GM21619 (cell line): ENCODE measurements at regions not wholly inside any gene's neighbourhood (a gene's known extent, or its start where the extent isn't known, plus 50 kb on each side); places are given as distances from the start of the nearest gene placed in this dataset.
"Not testable (repeated sequence)": the region's sequence is repeated elsewhere in the genome, so short reads cannot be mapped to it uniquely, and the experiment has no call there.

ENCODE experiments used
- ATAC-seq: cut with Tn5 transposase; IDR thresholded peaks from one replicate; pipeline ENCODE4 v1.9.1; 2021; ENCODE audit not compliant: unreplicated experiment

- no peak for ATAC-seq
These were observed 452.1 kb upstream of the RASGRP1 start for GRCh38 chr15:39016706-39017105.

DNA sequence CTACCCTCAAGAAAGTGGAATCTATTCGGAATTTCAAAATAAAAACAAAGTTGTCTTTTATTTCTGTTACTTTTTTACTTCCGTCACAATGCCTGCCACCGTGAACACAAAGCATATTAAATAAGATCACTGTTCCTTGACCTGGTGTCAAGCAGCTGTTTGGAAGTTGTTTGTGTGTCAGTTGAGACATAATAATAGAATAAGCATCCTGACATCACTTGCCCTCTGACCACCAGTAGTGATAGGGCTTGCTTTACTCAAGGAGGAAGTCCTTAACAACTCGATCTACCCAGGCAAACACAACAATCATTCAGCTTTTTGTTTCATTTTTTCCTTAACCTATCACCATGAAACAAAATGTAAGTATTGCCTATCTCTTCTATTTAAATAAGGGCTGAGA is 454.4 kb upstream of the RASGRP1 start:
- no peak for ATAC-seq

DNA sequence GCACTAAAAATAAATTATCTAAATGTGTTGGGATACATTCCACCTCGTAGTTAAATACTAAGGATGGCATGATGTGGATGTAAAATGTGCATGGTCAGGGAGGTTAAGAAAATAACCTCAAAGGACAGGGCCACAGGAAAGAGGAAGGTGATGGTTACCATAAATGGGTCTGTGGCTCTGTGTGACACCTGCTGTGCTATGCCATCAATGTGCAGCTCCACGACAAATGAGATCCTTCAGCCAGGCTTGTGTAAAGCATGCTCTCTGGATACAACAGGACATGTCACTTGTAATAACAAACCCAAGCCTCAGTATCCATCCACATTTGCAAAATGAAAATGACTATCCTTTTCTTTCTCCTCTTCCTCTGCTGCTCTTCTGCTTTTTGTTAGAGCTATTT is 456.7 kb upstream of the RASGRP1 start:
- ATAC-seq, result no peak

GRCh38 chr15:39022532-39023305 is 458.1 kb upstream of the RASGRP1 start:
- ATAC-seq, result no peak

DNA sequence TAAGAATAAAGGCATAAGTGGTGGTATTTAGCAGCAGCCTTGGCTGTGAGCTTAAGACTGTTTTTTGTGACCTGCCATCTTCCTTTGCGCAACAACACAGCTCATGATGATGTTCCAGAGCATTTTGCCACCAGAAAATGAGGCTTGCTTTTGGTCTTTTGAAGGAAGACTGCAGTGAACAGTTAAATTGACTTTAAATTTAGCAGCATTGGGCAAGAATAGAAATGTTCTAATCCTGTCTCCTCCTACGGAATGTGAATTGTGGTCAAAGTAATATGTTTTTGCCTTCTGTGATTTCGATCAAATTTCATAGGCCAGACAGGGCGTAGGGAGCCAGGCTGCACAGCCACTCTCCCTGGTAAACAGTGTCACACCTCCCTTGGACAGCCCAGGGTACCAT is 460.7 kb upstream of the RASGRP1 start:
- ATAC-seq, result no peak

DNA sequence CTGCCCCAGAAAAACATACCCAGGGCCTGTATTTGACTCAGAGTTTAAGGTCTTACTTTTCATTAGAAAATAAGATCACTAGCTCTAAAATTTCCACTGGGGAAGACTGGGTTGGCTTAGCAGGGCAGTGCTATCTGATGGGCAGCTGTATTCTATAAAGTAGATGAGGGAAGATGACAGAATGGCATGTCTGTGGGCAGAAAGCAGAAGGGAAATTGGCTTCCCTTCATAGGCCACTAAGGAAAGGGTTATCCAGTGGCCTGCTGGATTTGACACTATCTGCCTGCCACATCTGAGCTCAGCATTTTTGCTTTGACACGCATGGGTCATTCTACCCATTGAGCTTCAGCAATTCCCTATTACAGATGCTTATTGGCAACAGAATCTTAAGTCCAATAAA is 461.3 kb upstream of the RASGRP1 start:
- no peak for ATAC-seq

DNA sequence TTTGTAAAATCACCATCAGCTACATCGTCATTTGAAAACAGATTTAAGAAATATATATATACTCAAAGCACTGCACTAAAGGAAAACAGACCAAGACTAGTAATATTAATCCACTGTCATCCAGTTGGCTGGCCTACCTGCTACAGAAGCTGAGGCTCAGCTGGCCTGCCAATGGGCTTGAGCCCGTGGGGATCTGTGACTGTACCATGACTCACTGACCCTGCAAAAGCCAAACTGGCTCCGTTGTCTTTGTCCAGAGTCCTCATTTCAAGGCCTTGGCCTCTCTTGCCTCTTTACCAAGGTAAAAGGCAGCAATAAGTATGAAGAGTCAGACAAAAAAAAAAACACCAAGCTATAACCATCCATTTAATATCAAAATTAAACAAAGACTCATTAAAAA is 463.5 kb upstream of the RASGRP1 start:
- ATAC-seq, result no peak

DNA sequence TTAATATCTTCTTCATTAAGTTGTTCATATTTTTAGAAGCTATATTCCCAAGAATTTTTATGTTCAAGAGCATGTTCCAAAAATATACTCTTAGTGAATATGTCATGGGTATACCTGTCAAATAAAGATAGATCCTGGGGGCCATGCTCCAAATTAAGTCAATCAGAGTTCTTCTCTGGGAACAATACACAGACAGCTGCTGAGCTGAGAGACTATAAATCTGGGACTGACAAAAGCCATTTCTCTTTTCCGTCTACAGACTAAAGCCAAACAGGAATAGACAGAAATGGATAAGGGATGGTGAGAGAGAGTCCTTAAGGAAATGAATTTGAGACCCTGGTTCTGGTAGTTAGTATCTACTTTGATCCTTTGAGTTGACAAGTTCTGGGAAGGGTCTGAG is 465.1 kb upstream of the RASGRP1 start:
- no peak for ATAC-seq

- ATAC-seq, result no peak
These were observed 465.9 kb upstream of the RASGRP1 start for GRCh38 chr15:39030291-39031070.

- no peak for ATAC-seq
These were observed 467.0 kb upstream of the RASGRP1 start for GRCh38 chr15:39031596-39031995.

DNA sequence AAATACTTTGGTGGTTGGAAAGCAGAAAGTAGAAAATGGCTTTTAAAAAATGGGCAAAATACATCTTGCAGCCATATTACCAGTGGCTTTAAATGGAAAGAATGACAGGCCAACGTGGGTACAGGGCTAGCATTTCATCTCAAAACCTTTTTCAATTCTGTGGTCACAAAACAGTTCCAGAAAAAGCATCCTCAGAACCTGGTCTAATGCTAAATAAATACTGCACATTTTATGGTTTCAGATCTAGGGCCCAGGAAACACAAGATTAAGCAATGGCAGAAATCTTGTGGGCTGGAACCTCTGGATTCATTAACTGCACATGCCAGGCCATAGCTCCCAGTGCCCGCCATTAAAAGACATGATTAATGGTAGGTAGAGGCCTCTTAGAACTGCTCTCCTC is 470.2 kb upstream of the RASGRP1 start:
- no peak for ATAC-seq

GRCh38 chr15:39037611-39038010 is 473.0 kb upstream of the RASGRP1 start:
- not testable (repeated sequence) for ATAC-seq

- ATAC-seq, result no peak
These were observed 476.2 kb upstream of the RASGRP1 start for GRCh38 chr15:39040861-39041260.

- no peak for ATAC-seq
These were observed 477.4 kb upstream of the RASGRP1 start for GRCh38 chr15:39041979-39042495.

DNA sequence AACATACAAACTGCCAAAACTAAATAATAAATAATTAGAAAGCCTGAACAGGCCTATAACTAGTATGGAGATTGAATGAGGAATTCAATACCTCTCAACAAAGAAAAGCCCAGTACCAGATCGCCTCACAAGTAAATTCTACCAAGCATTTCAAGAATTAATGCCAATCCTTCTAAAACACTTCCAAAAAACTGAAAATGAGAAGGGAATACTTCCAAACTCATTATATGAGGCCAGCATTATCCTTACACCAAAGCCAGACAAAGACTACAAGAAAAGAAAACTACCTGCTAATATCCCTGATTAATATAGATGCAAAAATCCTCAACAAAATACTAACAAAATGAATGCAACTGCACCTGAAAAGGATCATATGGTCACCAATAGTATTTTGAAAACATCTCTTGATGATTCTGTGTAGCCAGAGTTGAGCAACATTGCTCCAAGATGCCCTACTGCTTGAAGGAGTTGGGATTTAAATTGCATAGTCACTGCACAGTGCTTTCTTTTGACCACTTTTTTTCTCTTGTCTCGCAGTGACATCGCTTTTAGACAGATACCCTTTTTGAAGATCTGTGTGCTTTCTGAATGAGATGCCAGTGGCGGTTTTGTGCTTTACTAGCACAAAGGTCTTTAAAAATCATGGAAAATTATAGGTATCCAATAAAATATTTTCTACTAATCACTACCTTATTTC is 487.2 kb upstream of the RASGRP1 start:
- no peak for ATAC-seq

- no peak for ATAC-seq
These were observed 487.7 kb upstream of the RASGRP1 start for GRCh38 chr15:39052323-39052705.

GRCh38 chr15:39053480-39053879 is 488.9 kb upstream of the RASGRP1 start:
- ATAC-seq, result no peak

DNA sequence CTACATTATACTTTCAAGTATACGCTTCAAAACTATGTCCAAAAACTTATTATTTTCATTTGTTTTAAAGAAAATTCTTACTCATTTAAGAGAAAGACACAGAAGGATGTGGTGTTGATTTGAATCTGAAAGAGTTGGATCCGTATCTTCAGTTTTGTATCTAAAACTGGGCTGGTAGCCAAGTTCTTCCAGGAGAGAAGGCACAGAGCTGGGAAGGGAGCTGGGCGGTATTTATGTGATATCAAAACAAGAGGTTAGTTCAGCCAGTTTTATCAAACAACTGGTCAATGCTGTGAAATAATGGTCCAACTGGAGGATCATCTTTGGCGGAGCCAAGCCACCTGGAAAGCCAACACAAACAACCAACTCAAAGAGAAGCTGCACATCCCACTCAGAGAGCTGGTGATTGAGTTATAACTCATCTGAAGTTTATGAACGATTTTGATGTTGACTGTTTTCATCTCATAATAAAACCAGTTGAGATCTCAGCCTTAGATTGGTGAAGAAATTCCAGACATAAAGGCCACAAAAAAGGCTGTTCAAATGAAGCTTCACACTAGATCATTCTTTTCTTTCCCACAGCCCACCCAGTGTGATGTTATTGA is 489.6 kb upstream of the RASGRP1 start:
- no peak for ATAC-seq

DNA sequence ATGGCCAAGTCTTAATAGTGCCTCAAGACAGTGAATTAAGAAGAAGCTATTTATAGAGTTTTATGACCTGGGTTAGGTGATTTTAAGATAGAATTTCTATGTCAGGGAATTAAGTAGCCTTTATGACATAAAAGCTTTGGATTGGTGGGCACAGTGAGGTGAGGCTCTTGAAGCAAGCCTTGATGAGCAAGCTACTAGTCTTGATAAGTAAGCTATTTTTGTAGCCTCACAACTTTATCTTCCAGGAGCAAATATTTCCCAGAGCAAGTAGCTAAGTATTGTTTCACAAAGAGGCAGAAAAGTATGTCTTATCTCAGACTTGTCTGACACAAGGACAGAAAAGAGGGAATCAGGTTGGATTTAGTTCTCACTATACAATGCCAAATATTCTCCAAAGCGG is 491.7 kb upstream of the RASGRP1 start:
- ATAC-seq, result no peak

DNA sequence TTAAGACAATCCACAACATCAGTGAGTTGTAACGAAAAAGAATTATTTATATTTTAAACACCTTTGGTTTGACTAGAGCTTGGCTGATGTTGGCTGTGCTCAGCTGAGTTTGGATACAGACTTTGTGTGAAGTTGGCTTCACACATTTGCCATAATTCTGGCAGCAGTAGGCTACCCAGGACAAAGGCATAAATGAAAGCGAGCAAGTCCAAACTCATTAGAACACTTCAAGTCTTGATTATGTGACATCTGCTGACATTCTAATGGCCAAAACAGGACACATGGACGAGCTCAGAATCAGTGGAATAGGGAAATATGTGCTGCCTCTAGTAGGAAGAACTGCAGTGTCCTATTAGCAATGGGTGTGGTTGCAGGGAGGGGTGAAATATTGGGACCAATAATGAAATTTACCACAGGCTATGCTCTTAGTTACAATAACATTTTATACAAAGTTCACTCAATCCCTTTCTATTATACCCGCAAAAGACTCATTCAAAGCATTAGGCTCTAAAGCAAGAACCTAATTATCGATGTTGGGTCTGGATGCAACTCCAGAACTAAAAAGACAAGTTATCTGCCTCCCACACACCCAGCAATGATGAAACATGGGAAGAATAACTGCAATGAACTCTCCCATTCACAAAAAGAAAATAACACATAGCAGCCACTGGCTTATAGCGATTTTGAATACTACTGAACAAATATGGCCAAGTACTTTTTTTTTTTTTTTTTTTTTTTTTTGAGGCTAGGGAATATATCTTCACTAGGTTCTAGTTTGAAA is 493.9 kb upstream of the RASGRP1 start:
- ATAC-seq, result no peak

GRCh38 chr15:39059917-39060316 is 495.3 kb upstream of the RASGRP1 start:
- ATAC-seq, result no peak
